ENCODE measurements at regions not wholly inside any gene's neighbourhood (a gene's known extent, or its start where the extent isn't known, plus 50 kb on each side); places are given as distances from the start of the nearest gene placed in this dataset.

GRCh38 chr15:99447497-99448371, 118.0 kb upstream of the MEF2A start:
- no peak for TF ChIP-seq JUNB (IDR thresholded peaks at IDR 0.05)
- TF ChIP-seq PML (IDR thresholded peaks at IDR 0.05; ENCODE audit: low read length) = no peak
- no peak for TF ChIP-seq FOS (IDR thresholded peaks at IDR 0.05; ENCODE audit: borderline replicate concordance, extremely low read depth, insufficient read length)
- TF ChIP-seq SPI1 (IDR thresholded peaks at IDR 0.05; ENCODE audit: borderline replicate concordance, insufficient read depth, low read depth, low read length) = no peak
- TF ChIP-seq ZZZ3 (IDR thresholded peaks at IDR 0.05; ENCODE audit: control insufficient read depth, insufficient read length, low read depth) = no peak
- TF ChIP-seq NFIC (IDR thresholded peaks at IDR 0.05; ENCODE audit: low read depth, low read length) = no peak
- TF ChIP-seq NKRF (conservative IDR thresholded peaks at IDR 0.05) = no peak
- no peak for TF ChIP-seq BHLHE40 (IDR thresholded peaks at IDR 0.05; ENCODE audit: borderline replicate concordance in 1 of 2, low read depth in 2 of 2, low read length in 1 of 2)
- no peak for TF ChIP-seq KLF5 (IDR thresholded peaks at IDR 0.05; ENCODE audit: partially characterized antibody)
- TF ChIP-seq ETV6 (conservative IDR thresholded peaks at IDR 0.05 in 1 of 2, IDR thresholded peaks at IDR 0.05 in 1 of 2; ENCODE audit: borderline replicate concordance in 1 of 2, low read depth in 1 of 2) = no peak
- no peak for TF ChIP-seq E4F1 (IDR thresholded peaks at IDR 0.05; ENCODE audit: borderline replicate concordance, partially characterized antibody)
- TF ChIP-seq NRF1 (conservative IDR thresholded peaks at IDR 0.05; ENCODE audit: low read depth, low read length) = no peak
- no peak overlapping the region for H3K4me2 ChIP-seq (ENCODE audit: control insufficient read depth, insufficient read depth)
- intact Hi-C loops (cut with micrococcal nuclease; ENCODE audit: unreplicated experiment) (no loop called here), in situ Hi-C loops (cut with MboI) (no loop called here)
- no peak overlapping the region for H3K27ac ChIP-seq (ENCODE audit: control insufficient read depth, insufficient read depth)
- no TSS peak for BruUV-seq (replicated peaks)
- ChIA-PET CTCF (interaction anchor here (0.7 kb wide), 1 partner anchor 33 kb away, joined by 3 read pairs; no protein-coding TSS in a partner anchor), POLR2A (no interaction called here), SMC1A (ENCODE audit: uncharacterized antibody, unreplicated experiment) (no interaction called here), RAD21 (ENCODE audit: unreplicated experiment) (no interaction called here)
- no peaks in the 10 kb centered on the region for H3K36me3 ChIP-seq (ENCODE audit: control insufficient read depth in 2 of 2, insufficient read depth in 2 of 2, low read length in 1 of 2)
- DNase-seq (ENCODE audit: low read depth, low spot score) (no peak), FAIRE-seq (no peak), ATAC-seq (no peak; the same call in 2 of the 3 replicates)
- WGBS (ENCODE audit: insufficient coverage, insufficient replicate concordance, low lambda C conversion rate, missing lambda C conversion rate) = 57% methylated on average over 18 of the region's 28 CpGs
- H3K4me3 ChIP-seq = no peak overlapping the region
- H2AFZ ChIP-seq (ENCODE audit: control insufficient read depth, low read depth, low read length) = no peak overlapping the region
- H3K27me3 ChIP-seq (replicated peaks in 1 of 2; ENCODE audit: control insufficient read depth in 2 of 2, insufficient read depth in 2 of 2, low read length in 1 of 2) = no peaks in the 10 kb centered on the region
- H3K9me3 ChIP-seq (replicated peaks; ENCODE audit: control insufficient read depth, insufficient read depth, low read length) = no peaks in the 10 kb centered on the region
- no peak overlapping the region for H3K9ac ChIP-seq (ENCODE audit: control insufficient read depth, insufficient read depth, low read length)
- no peaks in the 10 kb centered on the region for H4K20me1 ChIP-seq (ENCODE audit: control insufficient read depth, insufficient read depth)
- H3K79me2 ChIP-seq (ENCODE audit: control insufficient read depth, insufficient read depth, low read length) = no peaks in the 10 kb centered on the region
- H3K4me1 ChIP-seq (ENCODE audit: control insufficient read depth, insufficient read depth, low read length) = peaks cover 11% of the 10 kb centered on the region
